ENCODE measurements at regions not wholly inside any gene's neighbourhood (a gene's known extent, or its start where the extent isn't known, plus 50 kb on each side); places are given as distances from the start of the nearest gene placed in this dataset.
A peak's percentile ranks its signal among the peaks of the same experiment; 100 is the strongest.

DNA sequence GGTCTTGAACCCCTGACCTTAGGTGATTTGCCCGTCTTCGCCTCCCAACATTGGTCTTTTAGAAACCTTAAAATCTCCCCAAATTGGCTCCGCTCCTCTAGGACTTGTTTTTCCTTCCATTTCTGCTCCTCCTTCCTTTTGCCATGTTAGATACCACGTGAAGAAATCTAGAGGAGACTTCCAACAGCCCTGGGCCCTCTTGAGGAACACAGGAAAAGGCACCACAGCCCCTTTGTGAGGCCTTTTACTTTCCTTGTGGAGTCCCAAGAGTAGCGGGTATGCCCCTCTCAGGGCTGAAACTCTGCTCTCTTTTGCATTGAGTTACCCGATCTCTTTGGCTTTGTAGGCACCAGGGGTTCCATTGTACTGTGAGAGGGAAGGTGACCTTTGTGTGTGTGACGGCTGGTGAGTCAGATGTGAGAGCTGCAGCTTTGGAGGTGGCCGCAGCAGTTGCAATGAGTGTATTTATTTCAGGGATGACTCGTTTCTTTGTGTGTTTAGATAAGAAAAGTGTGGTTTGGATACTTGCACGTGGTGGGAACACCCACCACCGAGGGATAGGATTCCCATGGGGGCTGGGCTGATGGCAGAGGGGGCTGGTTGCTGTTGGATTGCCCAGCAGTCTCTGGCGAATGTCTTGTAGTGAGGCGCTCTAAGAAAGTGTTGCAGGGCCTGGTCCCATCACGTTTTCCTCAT lies 218.4 kb upstream of the HS6ST1 start:
- DNase-seq, result no peak

DNA sequence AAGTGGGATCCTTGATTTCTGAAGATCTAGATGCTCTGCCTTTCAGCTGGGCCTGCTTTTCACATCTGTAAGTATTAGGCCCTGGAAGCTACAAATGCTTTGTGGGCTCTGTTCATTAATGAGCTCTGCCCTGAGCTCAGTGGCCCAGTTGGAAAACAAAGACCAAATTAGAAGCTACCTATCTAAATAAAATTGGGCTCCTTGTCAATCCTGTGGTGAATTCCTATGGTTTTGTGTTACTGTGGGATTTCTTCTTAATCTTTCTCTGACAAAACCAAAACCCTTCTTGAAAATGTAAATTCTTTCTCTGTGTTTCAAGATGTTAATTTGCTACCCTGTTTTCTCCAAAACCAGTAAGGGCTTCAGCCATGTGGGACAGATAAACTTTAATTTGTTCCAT lies 219.0 kb upstream of the HS6ST1 start:
- DNase-seq, result no peak

DNA sequence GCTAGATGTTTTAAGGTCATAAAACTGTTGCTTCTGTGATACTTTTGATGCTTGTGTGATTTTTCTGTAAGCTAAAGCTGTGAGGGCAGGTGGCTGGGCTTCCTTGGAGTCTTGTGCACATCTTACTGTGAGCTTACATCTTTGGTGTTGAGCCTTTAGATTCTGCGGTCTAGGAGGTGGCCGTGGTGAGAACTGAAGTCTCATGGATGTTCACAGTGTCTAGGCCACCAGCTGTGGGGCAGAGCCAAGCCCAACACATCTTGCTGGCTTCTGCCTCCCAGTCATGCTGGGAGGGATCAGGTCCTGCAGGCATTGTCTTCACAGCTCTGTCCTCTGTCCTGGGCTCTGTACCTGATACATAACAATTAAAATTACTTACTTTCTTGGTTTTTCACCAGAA lies 219.7 kb upstream of the HS6ST1 start:
- no peak for DNase-seq

DNA sequence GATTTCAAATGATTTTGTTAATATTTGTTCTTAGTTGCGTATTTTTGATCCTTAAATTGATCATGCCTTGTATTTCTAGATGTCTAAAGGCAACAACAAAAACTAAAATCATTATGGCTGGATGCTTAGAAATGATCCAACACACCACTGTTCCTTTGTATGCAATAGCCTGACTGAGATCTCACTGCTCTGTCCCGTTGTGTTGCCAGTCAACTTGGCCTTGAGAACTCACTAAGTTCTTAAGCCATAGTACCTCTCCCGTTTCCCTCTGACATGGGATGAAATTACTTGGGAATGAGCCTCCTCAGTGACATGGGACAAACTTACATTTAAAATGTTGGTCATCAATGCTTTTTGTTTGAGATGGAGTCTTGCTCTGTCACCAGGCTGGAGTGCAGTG lies 222.0 kb upstream of the HS6ST1 start:
- DNase-seq, result no peak

DNA sequence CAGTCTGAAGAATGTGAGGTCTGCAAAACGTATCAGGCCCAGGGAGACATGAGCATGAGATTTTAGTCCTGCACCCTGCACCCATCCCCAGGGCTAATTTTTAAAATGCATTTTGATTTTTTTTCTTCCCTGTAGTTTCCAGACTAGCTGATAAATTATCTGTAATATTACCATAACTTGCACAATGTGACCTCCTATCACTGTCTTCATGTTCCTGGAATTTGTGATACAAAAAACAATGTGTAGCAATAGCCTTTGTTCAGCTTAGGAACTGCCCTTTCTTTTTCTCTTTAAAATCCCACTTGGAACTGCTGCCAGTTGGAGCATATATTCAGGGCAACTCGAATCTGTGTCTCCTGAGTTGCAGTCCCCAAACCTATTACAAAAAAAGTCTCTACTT lies 222.8 kb upstream of the HS6ST1 start:
- DNase-seq, result peak in 1 of 2 donors; percentile 24

DNA sequence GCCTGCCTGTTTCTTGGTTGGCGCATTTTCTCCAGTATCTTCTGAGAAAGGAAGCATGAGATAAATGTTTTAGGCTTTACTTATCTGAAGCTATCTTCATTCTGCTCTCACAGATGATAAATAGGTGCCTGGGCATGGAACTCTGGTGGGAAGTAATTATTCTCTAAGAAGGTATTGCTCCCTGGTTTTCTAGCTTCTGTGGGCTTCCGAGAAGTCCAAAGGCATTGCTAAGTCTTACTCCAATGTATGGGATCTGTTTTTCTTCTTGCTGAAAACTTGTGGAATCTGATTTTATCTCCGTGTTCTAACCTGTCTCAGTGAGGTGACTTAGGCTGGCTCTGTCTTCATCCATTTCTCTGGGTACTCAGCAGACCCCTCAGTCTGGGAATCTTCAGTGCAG lies 224.4 kb upstream of the HS6ST1 start:
- no peak for DNase-seq

DNA sequence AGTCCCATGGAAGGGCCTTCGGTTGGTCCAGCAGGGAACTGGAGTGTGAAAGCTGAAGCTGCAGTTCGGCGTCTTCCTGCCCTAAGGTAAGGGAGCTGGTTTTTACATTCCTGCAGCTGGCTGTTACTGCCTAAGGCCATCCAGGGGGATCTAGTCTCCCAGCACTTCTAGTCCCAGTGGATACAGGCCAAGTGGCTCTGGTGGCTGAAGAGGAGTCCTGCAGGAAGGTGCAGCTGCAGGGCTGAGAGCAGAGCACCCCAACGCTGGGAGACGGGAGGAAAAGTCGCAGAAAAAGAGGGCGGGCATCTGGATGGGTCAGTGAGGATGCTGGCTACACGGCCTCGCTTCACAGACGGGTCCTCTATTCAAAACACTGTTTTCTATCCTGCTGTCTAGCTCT lies 225.0 kb upstream of the HS6ST1 start:
- no peak for DNase-seq

DNA sequence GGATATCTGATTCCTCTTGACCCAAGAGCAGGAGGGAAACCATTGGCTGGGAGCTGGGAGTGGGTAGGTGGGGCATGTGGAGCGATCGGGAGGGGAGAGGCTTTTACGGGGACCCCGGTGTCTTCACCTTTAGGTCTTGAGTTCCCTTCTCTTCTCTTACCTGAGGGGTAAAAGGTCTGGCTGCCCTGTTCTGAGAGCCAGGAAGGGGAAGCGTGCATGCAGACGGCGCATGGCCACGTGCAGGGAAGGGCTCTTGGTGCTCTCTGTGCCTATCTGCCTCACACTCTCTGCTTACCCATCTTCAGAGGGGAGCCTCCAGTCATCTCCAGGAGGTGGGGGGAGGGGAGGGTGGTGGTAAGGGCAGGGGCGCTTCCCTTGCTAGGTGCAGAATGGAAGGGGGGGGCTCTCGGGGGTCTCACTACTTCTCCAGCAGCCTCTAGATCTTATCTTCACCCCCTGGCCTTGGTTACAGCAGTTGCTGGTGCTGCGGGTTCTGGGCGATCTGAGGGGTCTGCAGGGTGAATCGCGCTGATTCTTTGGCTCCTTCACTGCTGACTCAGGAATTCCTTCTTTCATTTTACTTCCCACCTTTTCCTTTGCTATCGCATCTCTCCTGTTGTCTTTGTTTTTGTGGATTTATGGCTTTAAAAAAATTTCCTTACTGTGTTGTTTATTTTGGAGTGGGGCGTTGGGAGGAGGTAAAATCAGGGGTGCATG lies 225.8 kb upstream of the HS6ST1 start:
- no peak for DNase-seq

DNA sequence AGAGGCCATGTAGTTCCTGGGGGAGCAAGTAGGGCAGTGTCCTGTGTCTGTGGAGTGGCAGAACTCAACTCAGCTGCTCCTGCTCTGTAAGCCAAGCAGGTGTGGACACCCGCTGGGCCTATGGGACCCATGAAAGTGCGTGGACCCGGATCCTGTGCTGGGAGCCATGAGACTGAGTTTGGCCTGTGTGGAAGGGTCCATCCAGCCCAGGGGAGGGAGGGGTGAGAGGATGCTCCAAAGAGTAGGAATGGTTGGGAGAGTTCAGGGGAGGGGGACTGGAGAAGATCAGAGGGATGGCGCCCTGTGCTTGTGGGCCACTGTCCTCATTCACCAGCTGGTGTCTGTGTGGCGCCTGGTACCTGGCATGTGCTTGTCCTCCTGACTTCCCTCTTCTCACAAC lies 226.4 kb upstream of the HS6ST1 start:
- DNase-seq, result no peak

DNA sequence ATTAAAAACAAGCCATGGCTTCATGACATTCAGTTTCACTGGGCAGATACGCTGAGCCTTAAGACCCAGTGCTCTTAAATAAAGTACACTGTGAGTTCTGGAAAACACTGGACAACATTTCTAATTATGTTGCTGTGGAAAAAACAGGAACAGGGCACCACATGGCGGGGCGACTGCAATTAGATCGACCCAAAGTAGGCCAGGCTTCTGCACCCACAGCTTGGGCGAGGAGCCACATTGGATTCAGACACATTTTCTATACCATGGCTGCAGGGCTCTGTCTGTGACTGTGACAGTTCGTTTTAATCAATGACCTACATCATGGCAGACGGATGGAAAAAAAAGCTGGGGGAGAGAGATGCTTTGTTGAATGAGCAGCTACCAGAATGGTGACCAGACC lies 227.2 kb upstream of the HS6ST1 start:
- no peak for DNase-seq

DNA sequence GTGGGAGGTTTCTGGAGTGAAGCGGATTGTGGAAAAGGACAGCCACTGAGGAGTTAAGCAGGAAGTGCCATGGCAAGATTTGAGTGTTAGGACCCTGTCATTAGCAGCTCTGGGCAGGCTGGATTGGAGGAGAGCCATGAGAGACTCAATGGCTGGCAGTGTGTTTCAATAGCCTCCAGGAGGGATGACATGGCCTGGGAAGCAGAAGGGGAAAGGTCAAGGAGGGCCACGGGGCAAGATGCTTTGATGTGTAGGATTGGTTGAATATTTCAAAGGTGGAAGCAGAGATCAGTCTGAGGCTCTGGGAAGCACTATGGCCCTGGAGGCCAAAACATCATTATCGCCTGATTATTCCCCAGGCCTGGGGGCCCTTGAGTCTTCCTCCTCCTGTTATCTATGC lies 229.0 kb upstream of the HS6ST1 start:
- no peak for DNase-seq

DNA sequence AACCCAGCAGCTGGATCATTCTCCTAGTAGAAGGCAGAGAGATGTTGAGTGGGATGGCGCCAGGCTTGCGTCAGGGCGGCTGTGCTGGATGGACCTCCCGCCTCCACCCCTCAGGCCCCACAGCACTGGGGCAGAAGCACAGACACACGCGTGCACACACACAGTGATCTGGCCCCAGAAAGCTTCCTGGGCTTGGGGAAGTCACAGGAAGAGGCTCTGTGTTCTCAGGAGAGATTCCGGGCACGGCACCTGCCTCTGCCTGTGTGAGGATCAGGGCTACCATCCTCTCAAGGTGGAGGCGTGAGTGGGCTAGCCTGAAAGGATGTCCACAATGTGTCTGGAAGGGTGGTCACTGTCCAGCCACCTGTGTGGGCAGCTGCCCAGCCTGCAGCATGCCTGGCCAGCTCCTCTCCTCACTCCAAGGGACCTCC lies 229.8 kb upstream of the HS6ST1 start:
- no peak for DNase-seq

DNA sequence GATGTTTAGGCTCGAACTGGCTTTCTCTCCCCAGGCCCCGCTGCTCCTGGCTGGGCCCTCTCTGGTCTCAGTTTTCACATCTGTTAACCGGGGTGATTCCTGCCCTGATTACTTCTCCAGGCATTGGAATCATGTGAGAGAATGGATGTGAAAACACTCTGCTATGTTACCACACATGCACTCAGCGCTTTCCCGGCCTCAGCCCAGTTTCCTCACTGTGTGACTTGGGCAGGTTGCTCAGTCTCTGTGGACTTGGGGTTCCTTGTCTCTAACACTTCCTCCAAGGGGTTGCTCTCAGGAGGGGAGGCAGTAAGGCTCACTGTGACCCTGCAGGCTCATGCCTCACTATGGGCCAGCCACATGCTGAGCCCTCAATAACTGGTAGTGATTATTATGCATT lies 230.4 kb upstream of the HS6ST1 start:
- peak; percentile 40 to 43 for DNase-seq

DNA sequence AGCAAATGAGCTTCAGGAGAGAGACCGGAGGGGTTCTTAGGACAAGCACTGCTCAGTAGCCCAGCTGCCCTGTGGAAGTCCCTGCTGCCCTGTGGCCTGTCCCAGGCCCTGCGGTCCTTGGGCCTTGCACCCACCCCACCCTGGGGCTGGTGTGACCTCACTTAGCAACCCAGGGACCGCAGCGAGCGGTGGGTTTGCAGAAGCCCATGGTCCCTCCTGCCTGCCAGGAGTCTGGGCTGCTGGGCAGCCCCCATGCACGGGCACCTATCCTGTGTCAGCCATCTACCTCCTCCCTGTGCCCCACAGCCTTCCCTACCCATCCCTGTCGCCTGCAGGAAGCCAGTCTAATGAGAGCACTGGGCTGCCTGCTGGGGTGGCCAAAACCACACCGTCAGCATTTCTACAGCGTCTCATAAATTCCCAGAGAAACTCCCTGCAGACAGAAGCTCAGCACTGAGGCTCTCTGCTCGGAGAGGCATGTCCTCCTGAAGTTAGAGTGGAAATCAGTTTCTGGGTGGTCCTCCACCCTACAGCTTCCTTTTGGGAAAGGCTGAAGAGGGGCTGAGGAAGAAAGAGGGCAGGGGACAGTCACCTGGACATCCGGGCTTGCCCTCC lies 231.1 kb upstream of the HS6ST1 start:
- DNase-seq, result no peak

DNA sequence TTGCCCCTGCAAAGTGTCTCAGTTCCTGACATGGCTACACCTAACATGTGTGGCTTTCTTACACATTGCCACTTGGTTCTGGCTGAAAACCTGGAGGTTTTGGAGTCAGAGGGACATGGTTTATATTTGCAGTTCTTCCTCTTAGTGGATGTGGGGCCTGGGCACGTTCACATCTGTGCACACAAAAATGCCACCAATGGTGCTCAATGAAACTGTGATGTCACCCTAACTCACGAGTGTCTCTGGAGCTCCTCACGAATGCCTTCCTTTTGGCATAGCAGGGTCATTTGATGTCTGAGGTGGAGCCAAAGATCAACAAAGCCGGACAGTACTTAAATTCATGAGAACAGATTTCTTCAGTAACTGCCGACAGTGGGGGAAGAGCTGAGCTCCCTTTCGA lies 231.7 kb upstream of the HS6ST1 start:
- DNase-seq, result no peak

DNA sequence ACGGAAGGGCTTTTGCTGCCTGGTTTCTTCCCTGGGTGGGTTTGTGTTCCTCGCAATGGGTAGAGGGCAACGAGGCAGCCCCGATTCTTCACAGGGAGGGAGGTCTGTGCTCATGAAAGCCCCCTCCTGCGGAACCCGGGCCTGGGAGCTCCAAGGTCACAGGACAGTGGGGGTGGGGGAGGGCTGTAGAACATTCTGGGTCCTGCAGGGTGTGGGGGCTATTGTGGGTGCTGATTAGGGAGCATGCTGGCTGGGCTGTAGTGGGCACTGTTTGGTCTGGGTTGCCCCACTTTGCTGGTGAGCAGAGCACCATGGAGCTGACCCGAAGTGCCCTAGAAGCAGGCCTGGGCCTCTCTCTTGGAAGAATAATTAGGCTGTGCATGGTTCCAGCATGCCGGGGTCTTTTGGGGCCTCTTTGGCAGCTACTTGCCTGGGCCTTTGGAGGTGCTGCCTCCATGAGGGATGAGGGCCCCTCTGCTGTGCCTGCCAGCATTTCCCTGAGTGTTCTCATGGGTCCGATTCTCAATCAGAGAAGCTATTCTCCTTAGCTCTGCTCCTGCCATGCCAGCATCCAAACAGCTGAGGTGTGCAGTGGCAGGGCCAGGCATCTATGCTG lies 232.2 kb upstream of the HS6ST1 start:
- DNase-seq, result no peak

DNA sequence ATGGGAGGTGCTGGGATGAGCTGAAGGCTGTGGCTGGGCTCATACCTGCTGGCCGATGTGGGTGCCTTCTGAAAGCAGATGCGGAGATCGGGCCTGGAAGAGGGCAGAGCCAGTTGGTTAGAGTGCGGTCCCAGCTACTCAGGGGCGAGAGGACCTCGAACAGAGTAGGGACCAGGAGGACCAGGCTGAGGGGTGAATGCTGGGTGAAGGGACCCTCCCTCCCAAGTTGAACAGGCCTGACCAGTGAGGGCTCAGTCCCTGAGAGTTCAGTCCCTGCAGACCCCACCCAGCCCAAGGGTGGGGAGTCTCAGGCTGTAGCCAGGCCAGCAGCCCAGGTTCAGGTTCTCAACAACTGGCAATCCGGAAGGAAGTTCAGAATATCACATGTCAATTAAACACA lies 232.8 kb upstream of the HS6ST1 start:
- DNase-seq, result no peak

DNA sequence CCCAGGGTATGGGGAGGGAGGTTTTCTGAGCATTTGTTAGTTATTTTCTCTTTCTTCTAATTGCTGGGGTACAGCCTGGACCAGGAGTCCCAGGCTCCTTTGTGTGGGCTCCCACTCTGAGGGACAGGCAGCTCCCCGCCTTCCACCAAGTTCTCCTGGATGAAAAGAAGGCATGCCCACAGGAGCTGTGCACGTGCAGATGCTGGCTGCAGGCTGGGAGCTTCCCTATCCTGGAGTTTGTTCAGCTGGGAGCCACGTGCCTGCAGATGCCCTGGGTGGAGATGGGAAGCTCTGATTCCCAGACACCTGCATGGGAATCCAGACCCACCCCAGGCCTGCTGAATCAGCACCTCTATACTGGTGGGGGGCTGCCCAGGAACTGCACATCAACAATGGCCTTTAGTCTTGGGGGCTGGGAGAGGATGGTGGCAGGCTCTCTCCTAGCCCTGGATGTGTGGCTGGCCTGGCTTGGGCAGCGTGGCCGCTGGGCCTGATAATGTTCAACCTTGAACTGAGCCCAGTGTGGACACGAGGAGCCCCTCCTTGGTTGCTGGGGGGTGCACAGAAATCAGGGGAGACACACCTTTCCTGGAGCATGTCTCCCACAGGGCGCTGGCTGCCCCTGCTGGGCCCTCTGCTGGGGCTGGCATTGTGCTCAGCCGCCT lies 233.6 kb upstream of the HS6ST1 start:
- DNase-seq, result no peak

DNA sequence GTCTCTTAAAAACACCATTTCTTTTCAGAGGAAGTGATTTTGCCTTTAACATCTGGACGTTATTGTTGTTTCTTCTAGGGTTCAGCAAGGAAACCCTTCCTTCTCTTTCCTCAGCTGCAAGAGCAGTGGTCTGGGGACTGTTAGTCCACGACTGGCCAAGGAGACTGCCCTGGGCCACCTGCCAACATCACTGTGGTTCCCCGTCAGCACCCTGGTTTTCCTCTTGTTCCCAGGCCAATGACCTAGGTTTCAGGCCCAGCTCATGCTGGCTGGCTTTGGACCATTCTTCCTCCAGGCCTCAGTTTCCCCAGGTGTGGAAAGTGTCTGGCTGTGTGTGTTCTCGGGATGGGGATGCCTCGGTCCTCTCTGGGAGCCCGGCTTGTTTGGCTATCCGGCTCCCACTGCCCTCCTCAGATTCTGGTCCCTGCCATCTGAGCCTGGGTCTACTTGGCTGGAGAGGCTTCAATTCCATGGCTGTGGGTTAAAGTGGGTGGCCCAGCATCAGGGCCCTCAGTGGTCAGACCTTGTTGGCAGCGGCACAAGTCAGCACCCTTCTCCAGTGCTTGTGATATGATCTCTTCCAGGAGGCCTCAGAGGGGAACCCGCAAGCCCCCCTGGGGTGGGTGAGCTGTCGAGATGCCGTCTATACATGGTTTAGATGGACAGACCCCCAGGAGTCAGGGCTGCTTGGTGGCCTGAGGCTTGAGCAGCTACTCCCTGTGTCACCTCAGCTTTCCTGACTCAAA lies 234.3 kb upstream of the HS6ST1 start:
- no peak for DNase-seq

DNA sequence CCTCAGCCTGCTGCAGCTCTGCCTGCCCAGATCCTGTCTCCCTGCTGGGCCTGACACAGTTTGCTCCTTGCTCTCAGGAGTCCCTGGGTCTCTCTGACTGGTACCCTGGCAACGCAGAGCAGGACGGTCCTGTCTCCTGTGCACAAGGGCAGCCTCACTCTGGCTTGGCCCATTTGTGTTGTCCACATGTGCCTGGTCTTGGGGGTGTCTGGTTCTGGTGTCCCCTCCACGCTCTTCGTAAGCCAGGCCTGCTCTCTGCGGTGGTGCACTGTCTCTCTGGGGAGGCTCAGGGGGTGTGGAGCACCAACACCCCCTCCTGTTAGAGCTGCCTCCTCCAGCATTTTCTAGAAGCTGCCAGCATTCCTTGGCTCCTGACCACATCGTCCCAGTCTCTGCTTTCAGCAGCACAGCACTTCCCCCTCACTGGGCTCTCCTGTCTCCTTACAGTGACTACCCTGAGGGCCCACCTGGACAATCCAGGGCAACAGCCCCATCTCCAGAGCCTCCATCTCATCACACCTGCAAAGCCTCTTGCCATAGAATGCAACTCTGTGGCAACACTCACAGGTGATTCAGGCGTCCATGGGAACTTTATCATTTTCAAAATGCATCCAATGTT lies 235.6 kb upstream of the HS6ST1 start:
- no peak for DNase-seq

DNA sequence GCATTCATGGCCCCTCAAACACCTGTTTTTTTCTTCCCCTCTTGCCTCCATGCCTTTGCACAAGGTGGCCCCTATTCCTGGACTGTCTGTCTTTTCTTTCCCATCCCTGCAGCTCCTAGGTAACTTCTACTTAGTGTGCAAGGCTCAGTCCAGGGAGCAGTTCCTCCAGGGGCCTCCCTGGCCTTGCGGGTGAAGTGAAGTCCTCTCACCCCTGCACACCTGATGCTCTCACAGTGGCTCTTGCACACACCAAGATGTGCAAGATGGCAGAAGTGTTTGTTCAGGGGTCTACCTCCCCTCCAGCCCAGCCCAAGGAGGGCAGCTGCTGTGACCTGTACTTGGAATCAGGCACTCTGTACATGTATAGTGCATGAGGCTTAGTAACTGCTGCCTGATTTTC lies 236.8 kb upstream of the HS6ST1 start:
- no peak for DNase-seq

DNA sequence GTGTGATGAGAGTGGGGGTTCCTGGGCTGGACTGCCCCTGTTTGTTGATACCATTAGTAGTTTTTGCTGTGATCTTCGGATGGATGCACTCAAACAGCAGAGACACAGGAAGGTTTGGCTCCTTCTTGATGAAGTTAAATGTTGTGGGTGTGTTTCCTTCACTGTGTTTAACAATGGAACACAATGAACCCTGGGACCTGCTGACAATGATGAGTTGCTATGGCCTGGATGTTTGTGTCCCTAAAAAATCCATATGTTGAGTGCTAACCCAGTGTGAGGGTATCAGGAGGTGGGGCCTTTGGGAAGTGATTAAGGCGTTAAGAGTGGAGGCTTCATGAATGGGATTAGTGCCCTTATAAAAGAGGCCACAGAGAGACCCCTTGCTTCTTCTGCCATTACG lies 237.4 kb upstream of the HS6ST1 start:
- DNase-seq, result no peak
